Fibroblast of skin of abdomen (primary cell): ENCODE measurements at regions not wholly inside any gene's neighbourhood (a gene's known extent, or its start where the extent isn't known, plus 50 kb on each side); places are given as distances from the start of the nearest gene placed in this dataset.
"Not testable (repeated sequence)": the region's sequence is repeated elsewhere in the genome, so short reads cannot be mapped to it uniquely, and the experiment has no call there.

Experiments used
- DNase-seq: peaks from one replicate; pipeline ENCODE4 v3.0.0-alpha.2; 2013

DNA sequence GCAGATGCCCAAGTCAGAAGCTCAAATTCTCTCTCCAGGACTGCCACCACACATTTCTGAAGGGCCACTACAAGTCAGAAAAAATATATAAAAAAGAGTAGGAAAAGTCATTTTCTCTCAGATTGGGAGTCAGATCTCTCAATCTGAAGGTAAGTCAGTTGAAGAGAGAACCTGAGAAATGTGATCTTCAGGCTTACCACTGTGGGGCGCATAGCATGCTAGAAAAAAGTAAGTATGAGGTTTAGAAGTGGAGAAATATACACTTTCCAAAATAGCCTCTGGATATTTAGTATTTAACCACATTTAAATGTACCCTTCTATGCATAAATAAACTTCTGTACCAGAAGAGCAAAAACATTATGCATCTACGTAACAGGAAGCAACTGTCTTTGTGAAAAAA is 800.7 kb upstream of the CTNND2 start:
- no peak for DNase-seq

GRCh38 chr5:12703254-12703653 is 799.0 kb upstream of the CTNND2 start:
- no peak for DNase-seq

- DNase-seq = no peak
Observed at GRCh38 chr5:12695651-12696050, 791.4 kb upstream of the CTNND2 start.

DNA sequence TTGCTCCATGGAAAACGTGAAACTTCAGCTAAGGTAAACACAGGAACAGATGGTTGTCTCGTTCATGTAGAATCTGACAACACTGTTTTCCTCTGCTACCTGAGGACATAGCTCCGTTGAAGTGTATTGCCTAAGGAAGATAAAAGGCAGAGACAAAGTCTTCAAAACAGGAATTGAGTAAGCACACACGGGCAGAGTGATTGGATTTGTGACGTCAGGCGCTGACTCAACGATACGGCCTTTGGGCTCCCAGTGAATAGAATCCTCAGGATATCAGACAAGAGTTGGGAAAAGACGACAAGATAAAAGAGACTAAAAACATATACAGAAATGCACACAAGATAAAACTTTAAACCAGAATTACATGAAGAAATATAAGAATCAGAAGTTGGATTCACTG is 787.1 kb upstream of the CTNND2 start:
- DNase-seq = no peak

- no peak for DNase-seq
Observed at GRCh38 chr5:12690361-12690760, 786.1 kb upstream of the CTNND2 start.

- no peak for DNase-seq
Observed at GRCh38 chr5:12683249-12683648, 779.0 kb upstream of the CTNND2 start.

DNA sequence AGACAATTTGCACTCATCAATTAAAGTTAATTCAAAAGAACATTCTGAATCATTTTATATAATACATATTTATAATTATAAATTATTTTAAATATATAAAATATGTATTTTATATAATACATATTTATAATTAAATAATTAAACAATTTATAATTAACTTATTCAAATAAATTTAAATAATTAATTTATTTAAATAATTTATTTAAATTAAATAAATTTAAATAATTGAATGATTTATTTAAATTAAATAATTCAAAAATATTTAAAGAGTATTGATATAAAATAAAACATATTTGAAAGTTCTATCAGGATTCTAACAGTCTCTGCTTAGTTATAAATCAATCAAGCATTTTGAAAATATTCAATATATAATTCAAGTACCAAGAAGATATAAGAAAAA is 775.5 kb upstream of the CTNND2 start:
- no peak for DNase-seq

DNA sequence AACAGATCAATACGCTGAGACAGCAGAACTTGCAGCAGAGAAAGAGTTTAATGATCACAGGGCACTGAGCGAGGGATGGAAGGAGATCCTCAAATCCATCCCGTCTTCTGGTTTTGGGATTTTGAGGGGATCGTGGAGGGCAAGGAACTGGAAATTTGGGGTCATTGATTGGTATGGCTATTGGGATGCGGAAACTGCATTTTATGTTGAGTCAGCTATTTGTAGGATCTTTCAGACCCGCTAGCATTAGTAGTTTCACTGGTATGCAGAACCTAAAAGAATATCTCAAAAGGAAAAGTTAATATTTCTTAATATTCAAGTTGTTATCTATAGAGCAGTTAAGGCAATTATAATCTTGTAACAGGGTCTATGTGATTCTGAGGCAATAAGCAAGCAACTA is 771.7 kb upstream of the CTNND2 start:
- DNase-seq = no peak

GRCh38 chr5:12672141-12672540 is 767.9 kb upstream of the CTNND2 start:
- no peak for DNase-seq

- DNase-seq = no peak
Observed at GRCh38 chr5:12669326-12669725, 765.1 kb upstream of the CTNND2 start.

DNA sequence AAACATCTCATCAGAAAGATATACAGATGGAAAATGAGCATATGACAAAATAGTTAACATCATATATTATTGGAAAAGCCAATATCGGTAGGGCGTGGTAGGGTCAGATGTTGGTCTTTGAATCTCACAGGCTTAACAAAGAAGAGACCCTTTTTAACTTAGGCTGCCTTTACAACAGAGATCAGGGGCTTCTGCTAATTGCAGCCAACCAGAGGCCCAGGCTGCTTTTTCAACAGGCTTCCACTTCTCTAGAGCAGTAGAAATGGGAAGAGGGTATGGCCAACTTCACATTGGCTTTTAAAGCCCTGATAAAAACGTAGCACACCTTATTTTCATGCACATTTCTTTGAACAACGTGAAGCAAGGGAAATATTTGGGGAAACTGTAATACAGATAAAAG is 764.3 kb upstream of the CTNND2 start:
- DNase-seq = no peak

GRCh38 chr5:12667818-12668217 is 763.6 kb upstream of the CTNND2 start:
- not testable (repeated sequence) for DNase-seq

GRCh38 chr5:12665772-12666171 is 761.5 kb upstream of the CTNND2 start:
- not testable (repeated sequence) for DNase-seq

GRCh38 chr5:12662545-12663314 is 758.5 kb upstream of the CTNND2 start:
- DNase-seq = no peak

GRCh38 chr5:12661617-12662370 is 757.5 kb upstream of the CTNND2 start:
- no peak for DNase-seq

- DNase-seq = not testable (repeated sequence)
Observed at GRCh38 chr5:12660279-12661107, 756.2 kb upstream of the CTNND2 start.

DNA sequence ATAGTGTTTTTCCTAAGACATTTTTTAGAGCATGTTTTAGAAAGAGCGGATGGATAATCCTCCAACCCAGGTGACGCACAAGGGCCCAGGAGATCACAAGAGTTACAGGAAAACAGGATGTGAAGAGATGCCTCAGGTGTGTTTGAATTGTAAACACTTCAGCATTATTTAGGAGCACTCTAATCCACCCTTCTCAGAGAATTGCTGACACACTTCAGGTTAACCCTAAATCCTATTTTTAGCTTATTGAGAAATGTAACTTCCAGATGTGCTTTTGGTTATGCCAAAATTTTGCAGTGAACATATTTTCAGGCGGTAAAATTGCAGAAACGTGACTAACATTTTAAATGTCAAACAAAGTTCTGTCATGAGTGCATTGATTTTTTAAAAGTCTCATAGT is 755.4 kb upstream of the CTNND2 start:
- DNase-seq = no peak

DNA sequence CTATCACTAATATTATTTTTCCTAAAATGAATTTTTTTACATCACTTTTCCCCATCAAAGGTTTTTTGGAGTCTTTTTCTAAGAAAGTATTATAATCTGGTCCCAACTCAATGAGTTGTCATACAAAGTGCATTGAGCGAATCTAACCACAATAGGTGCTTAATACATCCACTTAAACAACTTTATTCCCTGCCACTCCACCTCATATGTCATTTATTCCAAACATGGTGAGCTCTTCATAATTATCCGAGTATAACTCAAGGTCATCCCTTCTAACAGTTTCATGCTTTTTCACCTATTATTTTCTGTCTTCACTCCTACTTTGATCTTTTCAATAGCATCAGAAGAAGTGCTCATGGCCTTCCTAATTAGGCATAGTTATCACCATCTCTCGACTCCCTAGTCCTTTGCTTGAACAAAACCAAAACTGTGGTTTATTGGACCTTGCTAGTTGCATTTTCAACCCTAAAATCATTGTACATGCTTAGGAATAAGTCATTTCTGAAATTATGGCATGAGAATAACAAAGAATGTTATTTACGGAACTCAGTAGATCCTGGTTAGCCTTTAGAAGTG is 754.7 kb upstream of the CTNND2 start:
- DNase-seq = no peak

DNA sequence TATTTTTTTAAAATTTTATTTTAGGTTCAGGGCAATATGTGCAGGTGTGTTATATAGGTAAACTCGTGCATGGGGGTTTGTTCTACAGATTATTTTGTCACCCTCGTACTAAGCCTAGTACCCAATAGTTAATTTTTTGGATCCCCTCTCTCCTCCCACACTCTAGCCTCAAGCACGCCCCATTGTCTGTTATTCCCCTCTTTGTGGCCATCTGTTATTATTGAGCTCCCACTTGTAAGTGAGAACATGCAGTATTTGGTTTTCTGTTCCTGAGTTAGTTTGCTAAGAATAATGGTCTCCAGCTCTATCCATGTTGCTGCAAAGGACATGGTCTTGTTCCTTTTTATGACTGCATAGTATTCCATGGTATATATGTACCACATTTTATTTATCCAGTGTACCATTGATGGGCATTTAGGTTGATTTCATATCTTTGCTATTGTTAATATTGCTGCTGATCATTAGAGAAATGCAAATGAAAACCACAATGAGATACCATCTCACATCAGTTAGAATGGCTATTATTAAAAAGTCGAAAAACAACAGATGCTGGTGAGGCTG is 753.7 kb upstream of the CTNND2 start:
- DNase-seq = not testable (repeated sequence)

DNA sequence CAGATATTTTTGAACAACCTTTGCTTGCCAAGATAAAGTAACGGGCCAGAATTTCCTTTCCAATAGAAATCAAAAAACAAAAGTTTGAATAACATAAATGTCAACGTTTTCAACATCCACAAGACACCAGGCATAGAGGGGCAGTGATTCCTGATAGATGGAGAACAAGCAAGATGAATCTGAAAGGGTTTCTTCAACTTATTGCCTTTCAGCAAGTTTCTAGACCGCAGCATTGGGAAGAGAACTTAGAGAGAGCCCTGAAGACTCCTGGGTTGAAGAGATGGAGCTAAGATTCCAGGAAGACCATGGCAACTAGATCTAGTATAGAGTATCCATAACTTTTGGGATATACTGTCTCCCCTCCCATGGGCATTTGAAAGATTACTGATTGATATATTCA is 751.4 kb upstream of the CTNND2 start:
- no peak for DNase-seq

- no peak for DNase-seq
Observed at GRCh38 chr5:12652201-12652600, 748.0 kb upstream of the CTNND2 start.

DNA sequence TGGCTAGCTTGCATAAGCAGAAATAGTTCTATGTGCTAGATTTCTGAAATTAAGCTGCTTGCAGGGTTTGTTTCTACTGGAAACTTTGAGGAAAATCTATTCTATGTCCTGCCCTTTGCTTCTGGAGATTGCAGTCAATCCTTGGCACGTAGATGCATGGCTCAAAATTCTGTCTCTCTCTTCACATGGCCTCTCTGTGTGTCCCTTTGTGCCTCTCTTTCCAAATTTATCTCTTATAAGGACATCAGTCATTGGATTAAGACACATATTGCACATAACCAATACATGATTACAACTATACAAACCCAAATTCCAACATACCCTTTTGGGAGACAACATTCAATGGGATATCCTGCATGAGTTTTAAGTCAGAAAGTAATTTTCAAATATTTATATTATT is 744.3 kb upstream of the CTNND2 start:
- DNase-seq = no peak

GRCh38 chr5:12647613-12648012 is 743.4 kb upstream of the CTNND2 start:
- DNase-seq = no peak
